Liver (tissue), 3 donors: ENCODE measurements at regions not wholly inside any gene's neighbourhood (a gene's known extent, or its start where the extent isn't known, plus 50 kb on each side); places are given as distances from the start of the nearest gene placed in this dataset.

ENCODE experiments used
- CTCF ChIP-seq: fragments of 150-350 bp; IDR thresholded peaks from 2 replicates; pipeline ENCODE4 v1.5.1; 2017; ENCODE audit warnings: improper control_type of control experiment, low read depth, low read length; ENCODE audit not compliant: missing input control
- JUND ChIP-seq, 2 donors: IDR thresholded peaks; 2 replicates each; pipeline ENCODE4 v1.6.1; 2016; ENCODE audit warnings: antibody characterized with exemption in 2 of 2
- MAX ChIP-seq: IDR thresholded peaks from 2 replicates; pipeline ENCODE4 v1.6.1; 2016; ENCODE audit warnings: antibody characterized with exemption
- RAD21 ChIP-seq, 2 donors: IDR thresholded peaks; 2 replicates each; pipeline ENCODE4 v1.6.1; 2016; ENCODE audit warnings: antibody characterized with exemption in 2 of 2, mild to moderate bottlenecking in 2 of 2
- RXRA ChIP-seq, 2 donors: IDR thresholded peaks; 2 replicates each; pipeline ENCODE4 v1.6.1; 2017 to 2018; ENCODE audit warnings: antibody characterized with exemption in 2 of 2, mild to moderate bottlenecking in 1 of 2
- SP1 ChIP-seq: IDR thresholded peaks from 2 replicates; pipeline ENCODE4 v1.6.1; 2018; ENCODE audit warnings: antibody characterized with exemption, mild to moderate bottlenecking
- TAF1 ChIP-seq: conservative IDR thresholded peaks from 2 replicates; pipeline ENCODE4 v1.6.1; 2016; ENCODE audit warnings: antibody characterized with exemption, mild to moderate bottlenecking
- YY1 ChIP-seq: IDR thresholded peaks from 2 replicates; pipeline ENCODE4 v1.6.1; 2016; ENCODE audit warnings: antibody characterized with exemption, mild to moderate bottlenecking
- TF ChIP-seq, protein P1 (sequence below): IDR thresholded peaks from 2 replicates; pipeline ENCODE4 v1.6.1; 2016; ENCODE audit warnings: antibody characterized with exemption, mild to moderate bottlenecking
- TF ChIP-seq, protein P2 (sequence below): IDR thresholded peaks from 2 replicates; pipeline ENCODE4 v1.6.1; 2016; ENCODE audit warnings: antibody characterized with exemption
- donor health status: healthy.
- donor health status: healthy.

DNA sequence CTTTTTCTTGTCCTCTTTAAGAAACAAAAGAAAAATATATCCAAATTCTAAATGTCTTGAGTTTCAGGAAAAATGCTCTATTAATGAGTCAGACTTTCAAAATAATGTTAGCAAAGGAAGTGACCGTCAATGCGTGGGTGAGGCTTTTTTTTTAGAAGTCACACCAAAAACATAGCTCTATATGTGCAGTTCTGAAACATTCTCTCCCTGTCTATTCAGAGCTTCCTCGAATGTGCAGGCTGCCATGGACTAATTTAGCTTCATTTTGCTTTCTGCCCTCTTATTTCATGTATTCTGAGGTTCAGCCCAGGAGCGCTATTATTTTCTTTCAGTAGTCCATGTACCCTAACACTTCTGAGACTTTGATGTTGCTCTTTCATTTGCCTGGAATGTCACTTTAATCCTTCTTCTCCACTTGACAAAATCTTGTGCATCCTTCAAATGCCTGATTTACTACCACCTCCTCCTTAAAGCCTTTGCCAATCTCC lies 72.5 kb upstream of the RASA1 start:
- TF ChIP-seq JUND (IDR thresholded peaks at IDR 0.05) (no peak), CTCF (no peak), YY1 (no peak), MAX (no peak), TAF1 (no peak), RAD21 (IDR thresholded peaks at IDR 0.05) (no peak), SP1 (no peak), RXRA (IDR thresholded peaks at IDR 0.05) (no peak)
- TF ChIP-seq, protein P1, sequence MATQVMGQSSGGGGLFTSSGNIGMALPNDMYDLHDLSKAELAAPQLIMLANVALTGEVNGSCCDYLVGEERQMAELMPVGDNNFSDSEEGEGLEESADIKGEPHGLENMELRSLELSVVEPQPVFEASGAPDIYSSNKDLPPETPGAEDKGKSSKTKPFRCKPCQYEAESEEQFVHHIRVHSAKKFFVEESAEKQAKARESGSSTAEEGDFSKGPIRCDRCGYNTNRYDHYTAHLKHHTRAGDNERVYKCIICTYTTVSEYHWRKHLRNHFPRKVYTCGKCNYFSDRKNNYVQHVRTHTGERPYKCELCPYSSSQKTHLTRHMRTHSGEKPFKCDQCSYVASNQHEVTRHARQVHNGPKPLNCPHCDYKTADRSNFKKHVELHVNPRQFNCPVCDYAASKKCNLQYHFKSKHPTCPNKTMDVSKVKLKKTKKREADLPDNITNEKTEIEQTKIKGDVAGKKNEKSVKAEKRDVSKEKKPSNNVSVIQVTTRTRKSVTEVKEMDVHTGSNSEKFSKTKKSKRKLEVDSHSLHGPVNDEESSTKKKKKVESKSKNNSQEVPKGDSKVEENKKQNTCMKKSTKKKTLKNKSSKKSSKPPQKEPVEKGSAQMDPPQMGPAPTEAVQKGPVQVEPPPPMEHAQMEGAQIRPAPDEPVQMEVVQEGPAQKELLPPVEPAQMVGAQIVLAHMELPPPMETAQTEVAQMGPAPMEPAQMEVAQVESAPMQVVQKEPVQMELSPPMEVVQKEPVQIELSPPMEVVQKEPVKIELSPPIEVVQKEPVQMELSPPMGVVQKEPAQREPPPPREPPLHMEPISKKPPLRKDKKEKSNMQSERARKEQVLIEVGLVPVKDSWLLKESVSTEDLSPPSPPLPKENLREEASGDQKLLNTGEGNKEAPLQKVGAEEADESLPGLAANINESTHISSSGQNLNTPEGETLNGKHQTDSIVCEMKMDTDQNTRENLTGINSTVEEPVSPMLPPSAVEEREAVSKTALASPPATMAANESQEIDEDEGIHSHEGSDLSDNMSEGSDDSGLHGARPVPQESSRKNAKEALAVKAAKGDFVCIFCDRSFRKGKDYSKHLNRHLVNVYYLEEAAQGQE, result no peak
- TF ChIP-seq, protein P2, sequence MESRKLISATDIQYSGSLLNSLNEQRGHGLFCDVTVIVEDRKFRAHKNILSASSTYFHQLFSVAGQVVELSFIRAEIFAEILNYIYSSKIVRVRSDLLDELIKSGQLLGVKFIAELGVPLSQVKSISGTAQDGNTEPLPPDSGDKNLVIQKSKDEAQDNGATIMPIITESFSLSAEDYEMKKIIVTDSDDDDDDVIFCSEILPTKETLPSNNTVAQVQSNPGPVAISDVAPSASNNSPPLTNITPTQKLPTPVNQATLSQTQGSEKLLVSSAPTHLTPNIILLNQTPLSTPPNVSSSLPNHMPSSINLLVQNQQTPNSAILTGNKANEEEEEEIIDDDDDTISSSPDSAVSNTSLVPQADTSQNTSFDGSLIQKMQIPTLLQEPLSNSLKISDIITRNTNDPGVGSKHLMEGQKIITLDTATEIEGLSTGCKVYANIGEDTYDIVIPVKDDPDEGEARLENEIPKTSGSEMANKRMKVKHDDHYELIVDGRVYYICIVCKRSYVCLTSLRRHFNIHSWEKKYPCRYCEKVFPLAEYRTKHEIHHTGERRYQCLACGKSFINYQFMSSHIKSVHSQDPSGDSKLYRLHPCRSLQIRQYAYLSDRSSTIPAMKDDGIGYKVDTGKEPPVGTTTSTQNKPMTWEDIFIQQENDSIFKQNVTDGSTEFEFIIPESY, result no peak
